ENCODE measurements at regions not wholly inside any gene's neighbourhood (a gene's known extent, or its start where the extent isn't known, plus 50 kb on each side); places are given as distances from the start of the nearest gene placed in this dataset.

GRCh38 chr1:182119631-182120030, 58.1 kb upstream of the ZNF648 start:
- TF ChIP-seq, protein P1, sequence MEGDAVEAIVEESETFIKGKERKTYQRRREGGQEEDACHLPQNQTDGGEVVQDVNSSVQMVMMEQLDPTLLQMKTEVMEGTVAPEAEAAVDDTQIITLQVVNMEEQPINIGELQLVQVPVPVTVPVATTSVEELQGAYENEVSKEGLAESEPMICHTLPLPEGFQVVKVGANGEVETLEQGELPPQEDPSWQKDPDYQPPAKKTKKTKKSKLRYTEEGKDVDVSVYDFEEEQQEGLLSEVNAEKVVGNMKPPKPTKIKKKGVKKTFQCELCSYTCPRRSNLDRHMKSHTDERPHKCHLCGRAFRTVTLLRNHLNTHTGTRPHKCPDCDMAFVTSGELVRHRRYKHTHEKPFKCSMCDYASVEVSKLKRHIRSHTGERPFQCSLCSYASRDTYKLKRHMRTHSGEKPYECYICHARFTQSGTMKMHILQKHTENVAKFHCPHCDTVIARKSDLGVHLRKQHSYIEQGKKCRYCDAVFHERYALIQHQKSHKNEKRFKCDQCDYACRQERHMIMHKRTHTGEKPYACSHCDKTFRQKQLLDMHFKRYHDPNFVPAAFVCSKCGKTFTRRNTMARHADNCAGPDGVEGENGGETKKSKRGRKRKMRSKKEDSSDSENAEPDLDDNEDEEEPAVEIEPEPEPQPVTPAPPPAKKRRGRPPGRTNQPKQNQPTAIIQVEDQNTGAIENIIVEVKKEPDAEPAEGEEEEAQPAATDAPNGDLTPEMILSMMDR (IDR thresholded peaks at IDR 0.05; ENCODE audit: control extremely low read depth, extremely low read depth, low read depth, missing control alignments): no peak
- no peak for DNase-seq (ENCODE audit: extremely low spot score)
- CTCF ChIA-PET: no interaction called here
- POLR2A ChIA-PET: no interaction called here

- POLR2A ChIA-PET: no interaction called here
- TF ChIP-seq, protein P1 (IDR thresholded peaks at IDR 0.05; ENCODE audit: control extremely low read depth, extremely low read depth, low read depth, missing control alignments): no peak
- CTCF ChIA-PET: interaction anchor here (1.2 kb wide), 1 partner anchor 13 kb away, joined by 3 read pairs; no protein-coding TSS in a partner anchor
- DNase-seq (ENCODE audit: extremely low spot score): no peak
Measured at GRCh38 chr1:182118851-182119250, 57.3 kb upstream of the ZNF648 start.

GRCh38 chr1:182114627-182115023, 53.1 kb upstream of the ZNF648 start:
- POLR2A ChIA-PET: no interaction called here
- no peak for DNase-seq (ENCODE audit: extremely low spot score)
- CTCF ChIA-PET: interaction anchor here (0.9 to 1.5 kb wide), 3 partner anchors 13 to 282 kb away, joined by 3 read pairs; no protein-coding TSS in a partner anchor
- TF ChIP-seq, protein P1 (IDR thresholded peaks at IDR 0.05; ENCODE audit: control extremely low read depth, extremely low read depth, low read depth, missing control alignments): no peak

DNA sequence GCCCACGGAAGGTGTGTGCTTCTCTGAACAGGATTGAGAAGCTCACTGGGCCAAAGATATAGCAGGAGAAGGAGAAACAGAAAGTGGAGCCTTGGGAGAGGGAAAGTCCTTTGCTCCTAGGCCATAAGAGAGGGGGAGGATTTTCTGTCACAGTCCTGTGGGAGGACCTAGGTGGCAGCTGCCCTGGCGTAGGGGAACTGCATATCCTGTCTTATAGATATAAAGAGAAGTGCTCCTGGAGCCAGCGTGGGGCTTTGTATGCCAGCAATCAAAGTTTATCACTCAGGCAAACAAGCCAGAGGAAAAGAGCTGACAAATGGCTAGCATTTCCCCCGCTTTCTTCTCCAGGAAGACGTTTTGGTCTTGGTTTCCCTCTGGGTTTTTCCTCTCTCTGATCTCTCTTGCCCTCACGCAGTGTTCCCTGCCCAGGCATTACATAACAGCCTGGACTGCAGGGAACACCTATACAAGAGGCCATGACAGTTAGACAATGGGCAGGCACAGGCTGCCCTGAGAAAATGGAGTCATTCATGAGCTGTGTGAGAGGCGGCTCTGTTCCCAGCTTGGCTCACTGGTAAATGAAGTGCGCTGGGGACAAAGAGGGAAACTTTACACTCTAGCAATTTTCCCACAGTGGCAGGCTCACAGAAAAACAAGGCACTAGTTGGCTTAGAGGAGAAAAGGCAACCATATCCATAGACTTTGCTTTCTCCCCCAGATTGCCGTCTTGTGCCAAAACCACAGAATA, 52.5 kb upstream of the ZNF648 start:
- no peak for DNase-seq (ENCODE audit: extremely low spot score)
- TF ChIP-seq, protein P1 (IDR thresholded peaks at IDR 0.05; ENCODE audit: control extremely low read depth, extremely low read depth, low read depth, missing control alignments): no peak
- CTCF ChIA-PET: interaction anchor here (0.9 to 1.0 kb wide), 2 partner anchors 29 to 283 kb away, joined by 3 read pairs; no protein-coding TSS in a partner anchor
- POLR2A ChIA-PET: no interaction called here

DNA sequence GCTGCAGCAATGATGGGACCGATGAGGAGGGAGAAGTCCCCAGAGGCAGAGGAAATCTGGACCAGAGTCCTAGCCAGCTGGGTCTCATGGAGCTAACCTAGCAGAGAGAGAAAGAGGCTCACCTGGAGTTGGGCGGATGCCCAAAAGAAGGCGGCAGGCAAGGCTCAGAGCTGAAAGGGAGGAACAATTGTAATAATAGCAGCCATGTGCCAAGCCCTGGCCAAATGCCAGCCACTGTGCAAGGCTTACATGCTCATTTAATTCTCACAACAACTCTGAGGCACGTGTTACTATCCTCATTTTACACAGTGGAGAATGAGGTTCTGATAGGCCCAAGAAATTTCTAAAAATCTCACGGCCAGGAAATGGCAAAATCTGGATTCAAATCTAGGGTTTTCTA, 50.0 kb upstream of the ZNF648 start:
- TF ChIP-seq, protein P1 (IDR thresholded peaks at IDR 0.05; ENCODE audit: control extremely low read depth, extremely low read depth, low read depth, missing control alignments): no peak
- ChIA-PET POLR2A (no interaction called here), CTCF (no interaction called here)
- DNase-seq (ENCODE audit: extremely low spot score): no peak

All from GM10248 (cell line).